AG09309 (cell line): ENCODE measurements at regions not wholly inside any gene's neighbourhood (a gene's known extent, or its start where the extent isn't known, plus 50 kb on each side); places are given as distances from the start of the nearest gene placed in this dataset.

ENCODE experiments used
- DNase-seq: peaks from one replicate; pipeline ENCODE4 v3.0.0-alpha.2; 2010; ENCODE audit warnings: low read depth
- H3K4me3 ChIP-seq: 2 replicates; pipeline ENCODE4 v1.5.1; 2011; ENCODE audit warnings: mild to moderate bottlenecking, low read depth, low read length, moderate library complexity; ENCODE audit not compliant: control insufficient read depth
- CTCF ChIP-seq: IDR thresholded peaks from 2 replicates; pipeline ENCODE4 v1.5.1; 2011; ENCODE audit warnings: mild to moderate bottlenecking, low read depth, low read length, inconsistent platforms; ENCODE audit not compliant: insufficient read depth, control insufficient read depth; ENCODE audit errors: missing control alignments

GRCh38 chr12:67489007-67489406 lies 159.5 kb upstream of the DYRK2 start:
- DNase-seq = no peak
- H3K4me3 ChIP-seq = no peak overlapping the region
- no peak for TF ChIP-seq CTCF

GRCh38 chr12:67496581-67496980 lies 152.0 kb upstream of the DYRK2 start:
- DNase-seq = no peak
- no peak for TF ChIP-seq CTCF
- H3K4me3 ChIP-seq = no peak overlapping the region

GRCh38 chr12:67498991-67499390 lies 149.6 kb upstream of the DYRK2 start:
- no peak for DNase-seq

DNA sequence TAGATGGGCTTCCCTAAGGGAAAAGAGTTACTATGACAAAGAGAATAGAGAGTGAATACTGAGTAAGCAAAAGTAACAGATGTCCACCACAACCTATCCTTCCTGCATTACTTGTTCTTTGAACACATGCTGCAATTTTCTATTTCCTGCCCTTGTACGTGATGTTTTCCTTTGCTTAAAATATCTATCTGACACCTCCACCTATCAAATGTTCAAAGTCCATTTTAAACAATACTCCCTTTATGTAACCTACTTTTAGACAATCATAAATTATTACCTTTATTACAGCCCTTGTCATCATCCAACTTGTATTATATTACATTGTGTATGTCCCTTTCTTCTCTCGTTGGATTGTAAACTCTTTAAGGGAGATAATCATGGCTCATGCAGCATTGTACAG lies 147.2 kb upstream of the DYRK2 start:
- DNase-seq = no peak
- H3K4me3 ChIP-seq = no peak overlapping the region
- TF ChIP-seq CTCF = no peak

More at GRCh38 chr12:67498991-67499390, 149.6 kb upstream of the DYRK2 start:
- TF ChIP-seq CTCF = no peak
- H3K4me3 ChIP-seq = no peak overlapping the region

GRCh38 chr12:67504026-67504425 lies 144.5 kb upstream of the DYRK2 start:
- no peak for TF ChIP-seq CTCF
- no peak for DNase-seq
- no peak overlapping the region for H3K4me3 ChIP-seq

DNA sequence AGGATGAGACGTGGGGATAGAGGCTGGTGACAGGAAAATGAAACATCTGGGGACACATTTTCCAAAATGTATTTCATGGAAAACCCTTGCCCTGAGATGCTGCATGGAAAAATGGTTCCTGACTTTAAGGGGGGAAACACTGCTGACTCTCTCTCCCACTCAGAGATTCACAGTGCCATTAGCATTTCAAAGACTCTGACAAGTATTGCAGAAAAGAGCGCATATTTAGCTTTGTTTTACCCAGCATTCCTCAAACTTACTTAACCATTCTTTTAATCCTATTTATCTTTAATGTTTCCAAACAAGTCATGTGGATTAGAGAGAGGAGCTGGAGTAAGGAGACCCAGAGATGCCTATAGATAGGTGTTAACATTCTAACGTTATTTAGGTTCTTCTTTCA lies 141.8 kb upstream of the DYRK2 start:
- no peak for DNase-seq
- H3K4me3 ChIP-seq = no peak overlapping the region
- no peak for TF ChIP-seq CTCF

- TF ChIP-seq CTCF = no peak
- no peak for DNase-seq
- no peak overlapping the region for H3K4me3 ChIP-seq
Measured at GRCh38 chr12:67508830-67509229, 139.7 kb upstream of the DYRK2 start.
